GM12865 (cell line): ENCODE measurements at regions not wholly inside any gene's neighbourhood (a gene's known extent, or its start where the extent isn't known, plus 50 kb on each side); places are given as distances from the start of the nearest gene placed in this dataset.

ENCODE experiments used
- DNase-seq: peaks from one replicate; pipeline ENCODE4 v3.0.0; 2010; ENCODE audit warnings: low read depth
- H3K4me3 ChIP-seq: 2 replicates; pipeline ENCODE4 v1.5.1; 2011; ENCODE audit warnings: mild to moderate bottlenecking, low read depth, low read length, control low read depth
- CTCF ChIP-seq: IDR thresholded peaks from 2 replicates; pipeline ENCODE4 v1.5.1; 2011; ENCODE audit warnings: low read length, control low read depth, low read depth, inconsistent platforms; ENCODE audit not compliant: insufficient read depth; ENCODE audit errors: missing control alignments

DNA sequence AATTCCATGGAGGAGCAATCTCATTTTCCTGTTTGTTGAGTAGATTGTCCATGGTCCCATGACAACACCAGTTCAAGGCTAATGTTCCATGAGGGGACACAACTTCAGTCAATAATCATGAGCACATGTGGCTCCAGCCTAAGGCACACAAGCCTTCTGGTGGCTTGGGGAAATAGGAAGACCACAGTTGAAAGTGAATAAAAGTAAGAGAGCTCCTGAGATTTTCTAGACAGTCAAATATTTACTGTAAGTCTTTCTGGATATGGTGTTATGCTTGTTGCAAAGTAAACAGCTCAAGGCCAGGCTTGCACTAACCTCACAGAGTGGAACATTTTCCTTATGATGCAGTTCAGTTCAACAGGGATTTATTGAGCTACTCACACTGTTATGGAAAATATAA is 206.9 kb upstream of the SLC38A2 start:
- DNase-seq: no peak
- TF ChIP-seq CTCF: no peak
- no peak overlapping the region for H3K4me3 ChIP-seq

- no peak for DNase-seq
- H3K4me3 ChIP-seq: no peak overlapping the region
- no peak for TF ChIP-seq CTCF
Measured at GRCh38 chr12:46578190-46578982, 205.8 kb upstream of the SLC38A2 start.

DNA sequence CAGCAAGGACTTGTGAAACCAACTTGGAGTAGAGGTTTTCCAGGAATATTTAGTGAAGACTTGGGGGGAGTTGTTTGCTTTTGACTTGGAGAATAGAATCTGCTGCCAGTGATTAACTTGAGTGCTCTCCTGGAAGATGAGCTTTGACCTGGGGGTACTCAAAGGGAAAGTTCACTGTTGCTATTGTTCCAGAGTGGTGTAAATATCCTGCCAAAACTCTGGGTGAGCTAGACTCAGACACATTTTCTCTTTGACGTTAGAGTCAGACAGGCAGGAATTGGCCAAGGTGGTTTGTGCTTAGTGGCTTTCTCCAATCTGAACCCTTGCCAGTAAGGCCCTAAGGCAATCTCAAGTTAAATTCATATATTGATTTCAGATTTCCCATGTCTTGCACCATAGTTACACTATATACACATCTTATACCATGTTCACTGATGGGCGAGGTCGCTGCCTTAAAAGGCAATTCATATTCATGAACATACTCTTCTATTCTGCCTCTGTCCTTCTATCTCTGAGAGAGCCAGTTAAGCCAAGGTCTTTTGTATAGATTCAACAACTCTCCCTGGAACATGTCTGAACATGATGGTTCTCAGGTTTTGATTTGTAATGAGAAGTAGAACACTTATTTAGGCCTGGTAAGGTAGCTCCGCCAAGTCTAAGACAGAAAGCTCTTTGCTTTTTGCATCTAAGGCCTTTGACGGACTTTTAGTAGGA is 204.6 kb upstream of the SLC38A2 start:
- no peak for DNase-seq
- H3K4me3 ChIP-seq: no peak overlapping the region
- no peak for TF ChIP-seq CTCF

- no peak for TF ChIP-seq CTCF
- H3K4me3 ChIP-seq: no peak overlapping the region
- no peak for DNase-seq
Measured at GRCh38 chr12:46574847-46575246, 202.3 kb upstream of the SLC38A2 start.

- TF ChIP-seq CTCF: no peak
- no peak overlapping the region for H3K4me3 ChIP-seq
- DNase-seq: no peak
Measured at GRCh38 chr12:46573347-46573658, 200.7 kb upstream of the SLC38A2 start.

DNA sequence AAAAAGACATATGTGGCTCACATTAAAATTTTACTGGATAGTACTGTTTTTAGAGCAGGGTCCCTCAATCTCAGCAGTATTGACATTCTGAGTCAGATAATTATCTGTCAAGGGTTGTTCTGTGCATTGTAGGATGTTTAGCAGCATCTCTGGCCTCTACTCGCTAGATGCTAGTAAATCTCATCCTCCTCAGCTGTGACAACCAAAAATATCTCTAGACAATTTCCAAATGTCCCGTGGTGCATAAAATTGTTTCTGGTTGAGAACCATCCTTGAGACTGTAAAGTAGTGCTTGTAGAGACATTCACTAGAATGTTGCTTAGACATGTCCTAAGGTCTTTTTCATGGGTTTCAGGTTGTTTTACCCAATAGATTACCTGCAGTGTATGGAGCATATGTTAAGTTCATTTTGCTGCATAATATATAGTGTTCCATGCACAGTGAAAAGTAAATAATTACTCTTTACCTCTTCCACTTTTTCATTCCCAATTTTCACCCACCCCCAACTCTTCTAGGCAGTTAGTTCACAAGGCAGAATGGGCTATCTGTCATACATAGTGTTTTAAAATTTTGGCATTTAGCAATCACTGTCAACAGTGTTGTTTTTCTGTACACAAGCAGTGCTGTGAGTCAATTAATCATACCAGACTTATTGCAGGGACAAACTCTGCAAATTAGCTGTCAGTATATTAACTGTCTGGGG is 200.2 kb upstream of the SLC38A2 start:
- no peak for DNase-seq
- TF ChIP-seq CTCF: no peak

More for the DNA sequence above, 200.2 kb upstream of the SLC38A2 start:
- H3K4me3 ChIP-seq: no peak overlapping the region
